Liver (tissue), 8 donors: ENCODE measurements at regions not wholly inside any gene's neighbourhood (a gene's known extent, or its start where the extent isn't known, plus 50 kb on each side); places are given as distances from the start of the nearest gene placed in this dataset.
"Not testable (repeated sequence)": the region's sequence is repeated elsewhere in the genome, so short reads cannot be mapped to it uniquely, and the experiment has no call there.

Source experiments
- DNase-seq: peaks from one replicate; pipeline ENCODE4 v3.0.0-alpha.2; 2017; ENCODE audit warnings: low spot score
- H3K27ac ChIP-seq, 2 donors: one replicate each; pipeline ENCODE4 v1.7.0; 2013; ENCODE audit warnings: inconsistent platforms in 2 of 2, low read length in 2 of 2, control low read depth in 1 of 2, low read depth in 1 of 2, mild to moderate bottlenecking in 1 of 2
- H3K27me3 ChIP-seq, 4 donors: one replicate each; pipeline versions ENCODE4 v1.6.1 to v1.7.0; 2013; ENCODE audit warnings: low read length in 3 of 4, inconsistent platforms in 1 of 4, mild to moderate bottlenecking in 1 of 4, moderate library complexity in 1 of 4; ENCODE audit not compliant: control insufficient read depth in 4 of 4, insufficient read depth in 4 of 4
- H3K36me3 ChIP-seq, 4 donors: one replicate each; pipeline versions ENCODE4 v1.6.1 to v1.7.0; 2013; ENCODE audit warnings: low read length in 3 of 4, mild to moderate bottlenecking in 3 of 4, low read depth in 1 of 4, moderate library complexity in 1 of 4; ENCODE audit not compliant: control insufficient read depth in 4 of 4, insufficient read depth in 3 of 4
- H3K4me1 ChIP-seq, 4 donors: one replicate each; pipeline versions ENCODE4 v1.6.1 to v1.7.0; 2013; ENCODE audit warnings: low read length in 3 of 4, mild to moderate bottlenecking in 3 of 4, moderate library complexity in 1 of 4; ENCODE audit not compliant: control insufficient read depth in 4 of 4, insufficient read depth in 4 of 4
- H3K4me3 ChIP-seq, 3 donors: one replicate each; pipeline versions ENCODE4 v1.6.1 to v1.7.0; 2013; ENCODE audit warnings: low read length in 3 of 3, control low read depth in 1 of 3, low read depth in 1 of 3, mild to moderate bottlenecking in 1 of 3
- H3K9ac ChIP-seq, 2 donors: one replicate each; pipeline ENCODE4 v1.7.0; 2013; ENCODE audit warnings: low read length in 2 of 2, mild to moderate bottlenecking in 2 of 2, moderate library complexity in 2 of 2, control low read depth in 1 of 2, low read depth in 1 of 2
- H3K9me3 ChIP-seq, 4 donors: one replicate each; pipeline versions ENCODE4 v1.6.1 to v1.7.0; 2013; ENCODE audit warnings: low read length in 3 of 4; ENCODE audit not compliant: control insufficient read depth in 4 of 4
- ATF3 ChIP-seq: IDR thresholded peaks from 2 replicates; pipeline ENCODE4 v1.6.1; 2016; ENCODE audit warnings: antibody characterized with exemption
- CTCF ChIP-seq: fragments of 150-350 bp; IDR thresholded peaks from 2 replicates; pipeline ENCODE4 v1.5.1; 2017; ENCODE audit warnings: improper control_type of control experiment, low read depth, low read length; ENCODE audit not compliant: missing input control
- EGR1 ChIP-seq, 2 donors: IDR thresholded peaks; 2 replicates each; pipeline ENCODE4 v1.6.1; 2016 to 2018; ENCODE audit warnings: antibody characterized with exemption in 2 of 2, low read depth in 2 of 2
- FOXA1 ChIP-seq: IDR thresholded peaks from 2 replicates; pipeline ENCODE4 v1.6.1; 2016; ENCODE audit warnings: antibody characterized with exemption
- FOXA2 ChIP-seq: IDR thresholded peaks from 2 replicates; pipeline ENCODE4 v1.6.1; 2016; ENCODE audit warnings: antibody characterized with exemption
- GABPA ChIP-seq, 2 donors: IDR thresholded peaks in 1 of 2; conservative IDR thresholded peaks in 1 of 2; 2 replicates each; pipeline ENCODE4 v1.6.1; 2016; ENCODE audit warnings: antibody characterized with exemption in 2 of 2, mild to moderate bottlenecking in 1 of 2, moderate library complexity in 1 of 2
- HNF4A ChIP-seq, 2 donors: conservative IDR thresholded peaks; 2 replicates each; pipeline ENCODE4 v1.6.1; 2016; ENCODE audit warnings: antibody characterized with exemption in 2 of 2, mild to moderate bottlenecking in 2 of 2
- HNF4G ChIP-seq: IDR thresholded peaks from 2 replicates; pipeline ENCODE4 v1.6.1; 2016; ENCODE audit warnings: antibody characterized with exemption
- JUND ChIP-seq, 2 donors: IDR thresholded peaks; 2 replicates each; pipeline ENCODE4 v1.6.1; 2016; ENCODE audit warnings: antibody characterized with exemption in 2 of 2
- MAX ChIP-seq: IDR thresholded peaks from 2 replicates; pipeline ENCODE4 v1.6.1; 2016; ENCODE audit warnings: antibody characterized with exemption
- NR2F2 ChIP-seq: IDR thresholded peaks from 2 replicates; pipeline ENCODE4 v1.6.1; 2016; ENCODE audit warnings: antibody characterized with exemption
- RAD21 ChIP-seq, 2 donors: IDR thresholded peaks; 2 replicates each; pipeline ENCODE4 v1.6.1; 2016; ENCODE audit warnings: antibody characterized with exemption in 2 of 2, mild to moderate bottlenecking in 2 of 2
- REST ChIP-seq: IDR thresholded peaks from 2 replicates; pipeline ENCODE4 v1.6.1; 2016; ENCODE audit warnings: antibody characterized with exemption, mild to moderate bottlenecking
- RXRA ChIP-seq, 2 donors: IDR thresholded peaks; 2 replicates each; pipeline ENCODE4 v1.6.1; 2017 to 2018; ENCODE audit warnings: antibody characterized with exemption in 2 of 2, mild to moderate bottlenecking in 1 of 2
- SP1 ChIP-seq: IDR thresholded peaks from 2 replicates; pipeline ENCODE4 v1.6.1; 2018; ENCODE audit warnings: antibody characterized with exemption, mild to moderate bottlenecking
- TAF1 ChIP-seq: conservative IDR thresholded peaks from 2 replicates; pipeline ENCODE4 v1.6.1; 2016; ENCODE audit warnings: antibody characterized with exemption, mild to moderate bottlenecking
- YY1 ChIP-seq: IDR thresholded peaks from 2 replicates; pipeline ENCODE4 v1.6.1; 2016; ENCODE audit warnings: antibody characterized with exemption, mild to moderate bottlenecking
- ZBTB33 ChIP-seq: IDR thresholded peaks from 2 replicates; pipeline ENCODE4 v1.6.1; 2016; ENCODE audit warnings: antibody characterized with exemption
- WGBS: extraction: QIAGEN DNeasy Blood & Tissue Kit; methylation state at CpG from one replicate; pipeline ENCODE4 v1.1.7; 2013; 5-methylcytosine and 5-hydroxymethylcytosine counted together
- donor health status: healthy.
- donor health status: healthy.
- donor health status: healthy.
- donor health status: healthy.
- donor health status: healthy.

GRCh38 chr10:38228394-38228793 lies 134.3 kb downstream of the ZNF37A start:
- Histone ChIP-seq H3K27me3 (no peaks in the 10 kb centered on the region), H3K9me3 (peaks cover 0 to 1% (median 0%) of the 10 kb centered on the region in 4 donors), H3K4me1 (no peaks in the 10 kb centered on the region), H3K27ac (no peak overlapping the region), H3K9ac (no peak overlapping the region), H3K4me3 (no peak overlapping the region), H3K36me3 (no peaks in the 10 kb centered on the region)
- 81% methylated on average over 2 of the region's 2 CpGs for WGBS
- no peak for DNase-seq
- TF ChIP-seq FOXA2 (no peak), REST (no peak), CTCF (no peak), FOXA1 (no peak), TAF1 (no peak), RAD21 (IDR thresholded peaks at IDR 0.05) (no peak), HNF4G (no peak), EGR1 (IDR thresholded peaks at IDR 0.05; ENCODE audit: low read depth in 2 of 2) (no peak), MAX (no peak), HNF4A (conservative IDR thresholded peaks at IDR 0.05) (no peak), NR2F2 (no peak), RXRA (IDR thresholded peaks at IDR 0.05) (no peak), ATF3 (no peak), YY1 (no peak), JUND (IDR thresholded peaks at IDR 0.05) (no peak), SP1 (no peak), GABPA (IDR thresholded peaks at IDR 0.05 in 1 of 2, conservative IDR thresholded peaks at IDR 0.05 in 1 of 2) (no peak), ZBTB33 (no peak)

GRCh38 chr10:38238479-38238878 lies 144.3 kb downstream of the ZNF37A start:
- not testable (repeated sequence) for H3K36me3 ChIP-seq, H3K4me3 ChIP-seq, H3K4me1 ChIP-seq, H3K27ac ChIP-seq, H3K9me3 ChIP-seq, H3K27me3 ChIP-seq, H3K9ac ChIP-seq, DNase-seq
- 69% methylated on average over 2 of the region's 2 CpGs for WGBS

GRCh38 chr10:38242061-38242649 lies 148.0 kb downstream of the ZNF37A start:
- H3K27me3 ChIP-seq, H3K9ac ChIP-seq, H3K4me3 ChIP-seq, H3K4me1 ChIP-seq, H3K27ac ChIP-seq, H3K36me3 ChIP-seq, DNase-seq, H3K9me3 ChIP-seq: not testable (repeated sequence)
- WGBS = 43% methylated on average over 2 of the region's 2 CpGs

- H3K36me3 ChIP-seq, H3K27me3 ChIP-seq, H3K4me1 ChIP-seq, H3K9ac ChIP-seq, H3K9me3 ChIP-seq, H3K4me3 ChIP-seq, DNase-seq, H3K27ac ChIP-seq: not testable (repeated sequence)
- WGBS = 44% methylated on average over 1 of the region's 1 CpG
Measured at GRCh38 chr10:38248113-38248512, 154.0 kb downstream of the ZNF37A start.
